A673 (cell line): ENCODE measurements at regions not wholly inside any gene's neighbourhood (a gene's known extent, or its start where the extent isn't known, plus 50 kb on each side); places are given as distances from the start of the nearest gene placed in this dataset.

Source experiments
- CTCF ChIP-seq: fragments of 300-800, 200-600 bp; sonication (generic); conservative IDR thresholded peaks from 2 replicates; pipeline ENCODE4 v1.5.1; 2017; ENCODE audit warnings: low read depth, mild to moderate bottlenecking, antibody characterized with exemption, low read length, moderate library complexity, mixed read lengths
- EZH2 ChIP-seq: fragments of 200-600 bp; sonication (generic); IDR thresholded peaks from 2 replicates; pipeline ENCODE4 v1.6.1; 2017; ENCODE audit warnings: borderline replicate concordance, low read depth, mild to moderate bottlenecking, mixed read lengths, antibody characterized with exemption, low read length; ENCODE audit not compliant: poor library complexity, severe bottlenecking

DNA sequence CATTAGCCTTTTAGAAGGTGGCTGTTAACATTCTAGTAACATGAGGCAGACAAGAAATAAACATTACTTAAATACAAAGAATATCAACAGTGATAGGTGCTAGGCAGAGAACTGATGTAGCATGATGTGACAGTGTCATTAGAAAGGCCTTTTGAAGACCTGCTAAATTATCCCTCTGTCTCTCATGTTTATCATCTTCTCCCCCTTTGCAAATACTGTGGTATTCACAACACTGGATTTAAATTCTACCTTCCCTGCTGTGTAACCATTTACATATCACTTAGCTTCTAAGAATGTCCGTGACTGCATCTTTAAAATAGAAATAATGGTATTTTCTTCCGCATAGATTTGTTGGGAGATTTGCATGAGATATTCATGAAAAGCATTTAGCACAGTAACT lies 74.4 kb upstream of the CLEC14A start:
- TF ChIP-seq CTCF = no peak
- TF ChIP-seq EZH2 = no peak
